ENCODE measurements at regions not wholly inside any gene's neighbourhood (a gene's known extent, or its start where the extent isn't known, plus 50 kb on each side); places are given as distances from the start of the nearest gene placed in this dataset.
"Not testable (repeated sequence)": the region's sequence is repeated elsewhere in the genome, so short reads cannot be mapped to it uniquely, and the experiment has no call there.

DNA sequence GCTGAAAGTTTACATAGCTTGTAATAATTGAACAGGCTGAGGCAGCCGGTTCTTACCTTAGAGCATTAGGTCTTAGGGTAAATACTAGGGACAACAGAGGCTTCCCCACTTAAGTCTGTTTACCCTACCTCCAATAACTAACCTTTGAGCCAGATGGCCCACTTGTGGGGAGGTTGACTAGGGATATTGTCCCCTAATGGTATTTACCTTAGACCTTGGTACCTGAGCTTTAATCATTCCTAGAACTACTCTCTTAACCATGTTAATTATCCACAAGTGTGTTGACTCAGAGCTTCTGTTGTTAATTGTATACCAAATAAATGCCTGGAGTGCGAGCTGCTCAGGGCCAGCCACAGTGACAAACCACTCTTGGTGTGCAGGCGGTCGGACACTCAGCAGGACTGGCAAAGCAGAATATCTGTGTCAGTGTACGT lies 299.2 kb downstream of the TRIML1 start:
- DNase-seq, result not testable (repeated sequence)

DNA sequence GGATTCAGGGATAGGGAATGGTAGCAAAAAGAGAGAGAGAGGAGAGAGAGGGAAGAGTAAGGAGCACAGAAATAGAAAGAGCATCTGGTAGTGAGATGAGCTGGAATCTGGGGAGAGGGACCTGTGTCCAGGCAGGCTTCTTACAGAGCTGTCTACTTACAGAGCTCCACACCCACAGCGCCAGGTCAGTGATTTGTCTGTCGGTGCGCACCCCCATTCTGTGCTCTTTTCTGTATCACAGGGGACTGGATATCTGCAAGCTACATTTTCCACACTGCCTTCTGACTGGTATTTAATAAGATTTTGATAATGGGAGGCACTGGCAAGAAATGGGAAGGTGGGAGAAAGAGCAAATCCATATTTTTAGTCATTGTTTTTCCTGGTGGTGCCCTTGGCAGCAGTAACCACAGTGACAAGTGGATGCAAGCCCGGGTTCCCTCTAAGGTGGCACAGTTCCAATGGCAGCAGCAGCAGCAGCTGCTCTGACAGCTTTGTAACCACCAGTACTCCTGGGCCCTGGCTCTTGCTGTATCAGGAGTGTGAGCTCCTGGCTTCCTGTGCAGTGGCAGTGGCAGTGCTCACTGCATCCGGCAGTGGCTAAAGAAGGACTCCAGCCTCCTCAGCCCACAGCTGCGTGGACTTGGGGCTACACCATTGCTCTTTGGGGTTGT lies 300.5 kb downstream of the TRIML1 start:
- peak; percentile 89 for DNase-seq

DNA sequence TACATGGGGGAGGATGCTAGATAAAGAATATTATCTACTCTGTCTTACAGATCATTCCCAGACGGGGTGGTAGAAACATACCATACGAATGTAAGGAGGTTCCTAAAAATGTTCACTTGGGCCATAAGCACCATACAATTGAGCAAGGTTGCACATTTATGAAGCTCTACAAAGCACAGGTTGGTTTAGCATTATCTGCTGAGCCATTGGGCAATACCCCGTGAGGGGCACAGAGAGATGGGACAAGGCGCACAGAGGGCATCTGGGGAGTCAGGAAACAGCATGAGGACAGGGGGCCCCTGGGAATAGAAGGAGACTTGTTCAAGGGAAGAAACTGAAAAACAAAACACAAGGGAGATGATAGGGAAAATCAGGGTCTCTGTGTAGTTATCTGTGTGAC lies 305.3 kb downstream of the TRIML1 start:
- no peak for DNase-seq

DNA sequence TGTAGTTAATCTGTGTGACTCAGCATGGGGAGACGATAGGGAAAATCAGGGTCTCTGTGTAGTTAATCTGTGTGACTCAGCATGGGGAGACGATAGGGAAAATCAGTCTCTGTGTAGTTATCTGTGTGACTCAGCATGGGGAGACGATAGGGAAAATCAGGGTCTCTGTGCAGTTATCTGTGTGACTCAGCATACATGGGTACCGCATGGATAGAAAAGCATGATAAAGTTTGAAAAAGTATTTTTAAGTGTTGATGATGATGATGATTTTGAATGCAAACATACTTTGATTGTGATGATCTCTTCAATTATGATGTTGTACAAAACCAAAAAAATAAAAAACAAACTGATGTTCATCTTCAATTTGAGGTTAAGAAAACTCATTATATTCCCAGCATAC lies 309.8 kb downstream of the TRIML1 start:
- not testable (repeated sequence) for DNase-seq

DNA sequence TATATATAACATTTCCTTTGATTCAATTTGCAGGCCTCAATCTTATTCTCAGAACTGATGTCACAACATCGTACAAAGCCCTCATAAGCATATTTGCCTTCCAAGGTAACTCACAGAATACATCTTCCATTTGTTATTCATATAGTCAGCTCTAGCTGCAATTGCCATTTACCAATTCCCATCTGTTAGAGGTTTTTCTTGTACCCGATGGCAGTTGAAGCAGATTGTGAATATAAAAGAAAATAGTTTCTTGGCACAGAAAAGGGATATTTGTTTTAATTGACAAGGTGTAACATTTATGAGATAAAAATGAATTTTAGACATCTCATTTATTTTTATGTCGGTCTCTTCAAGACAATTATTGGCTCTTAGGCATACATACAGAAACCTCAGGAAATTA lies 311.3 kb downstream of the TRIML1 start:
- DNase-seq, result peak; percentile 26

DNA sequence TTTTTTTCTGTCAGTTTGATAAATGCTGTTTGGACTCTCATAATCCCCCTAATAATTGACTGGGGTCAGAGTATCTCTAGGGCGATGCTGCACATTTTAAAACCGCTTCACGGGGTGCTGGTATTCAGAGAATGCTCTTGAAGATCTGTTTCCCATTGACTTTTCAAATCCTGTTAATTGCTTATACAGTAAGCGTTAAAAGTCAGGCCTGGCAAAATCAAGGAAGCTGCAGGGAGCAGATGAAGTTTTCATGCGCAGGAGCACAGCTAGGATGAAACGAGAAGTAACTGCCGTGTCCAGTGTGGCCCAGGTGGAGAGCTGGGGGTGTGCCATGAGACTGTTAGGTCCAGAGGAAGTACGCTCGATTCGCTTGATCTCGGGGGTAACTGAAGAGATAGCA lies 312.9 kb downstream of the TRIML1 start:
- no peak for DNase-seq

DNA sequence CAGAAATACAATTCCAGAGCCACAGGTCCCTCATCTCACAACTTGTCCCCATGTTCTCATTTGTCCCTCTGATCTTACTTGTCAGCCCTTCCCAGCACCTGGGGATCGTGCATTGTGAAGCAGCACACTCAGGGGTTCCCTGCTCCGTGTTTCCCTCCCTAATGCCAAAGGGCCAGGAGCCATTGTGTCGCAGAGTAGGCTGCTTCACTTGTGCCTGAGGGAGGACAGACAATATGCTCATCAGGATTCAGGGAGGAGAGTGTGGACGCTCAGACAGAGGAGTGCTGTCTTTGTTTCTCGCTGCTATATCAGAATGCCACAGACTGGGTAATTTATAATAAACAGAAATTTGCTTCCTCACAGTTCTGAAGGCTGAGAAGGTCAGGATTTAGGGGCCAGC lies 315.3 kb downstream of the TRIML1 start:
- no peak for DNase-seq

DNA sequence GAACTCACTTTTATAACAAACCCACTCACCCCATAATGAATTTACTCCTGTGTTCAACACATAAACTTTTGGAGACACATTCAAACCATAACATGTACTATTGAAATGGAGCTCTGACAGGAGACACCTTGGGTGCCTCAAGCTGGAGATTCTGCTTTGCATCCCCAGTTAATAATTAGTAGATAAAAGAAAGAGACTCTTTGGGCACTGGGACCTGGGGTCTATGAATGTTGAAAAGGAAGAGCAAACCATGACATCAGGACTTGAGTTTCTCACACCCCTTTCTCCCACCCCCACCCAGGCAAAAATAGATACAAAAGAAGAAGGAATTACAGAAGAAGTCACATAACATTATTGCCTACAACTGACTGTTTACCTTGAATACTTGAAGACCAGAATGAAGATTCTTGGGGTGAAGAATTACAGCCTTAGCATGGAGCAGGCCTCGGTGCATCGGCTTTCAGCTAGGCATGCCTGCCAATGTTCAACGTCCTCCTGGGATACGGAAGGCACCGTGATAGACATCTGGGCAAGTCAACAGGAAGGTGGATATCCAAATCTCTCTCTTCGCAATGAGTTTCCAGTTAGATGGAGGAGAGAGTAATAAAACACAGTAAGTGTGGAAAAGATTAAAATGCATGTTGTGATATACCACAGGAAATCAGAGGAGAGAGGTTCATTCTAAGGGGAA lies 316.0 kb downstream of the TRIML1 start:
- DNase-seq, result no peak

DNA sequence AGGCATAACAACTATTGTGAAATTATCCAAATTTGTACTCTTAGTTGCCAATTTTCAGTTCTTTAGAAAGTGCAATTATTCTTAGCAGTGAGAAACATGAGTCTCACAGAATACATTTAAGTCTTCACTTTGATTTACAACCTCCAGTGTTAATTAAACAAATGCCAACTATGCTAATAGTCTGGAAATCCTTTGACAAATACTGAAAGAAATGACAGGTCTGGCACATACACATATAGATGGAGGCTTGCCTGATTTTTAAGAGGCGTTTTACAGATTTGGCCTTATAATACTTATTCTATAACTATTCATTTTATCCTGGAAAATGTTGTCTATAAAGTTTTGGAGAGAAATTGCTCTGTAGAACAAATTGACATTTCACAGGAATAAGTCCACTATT lies 320.1 kb downstream of the TRIML1 start:
- DNase-seq, result no peak

DNA sequence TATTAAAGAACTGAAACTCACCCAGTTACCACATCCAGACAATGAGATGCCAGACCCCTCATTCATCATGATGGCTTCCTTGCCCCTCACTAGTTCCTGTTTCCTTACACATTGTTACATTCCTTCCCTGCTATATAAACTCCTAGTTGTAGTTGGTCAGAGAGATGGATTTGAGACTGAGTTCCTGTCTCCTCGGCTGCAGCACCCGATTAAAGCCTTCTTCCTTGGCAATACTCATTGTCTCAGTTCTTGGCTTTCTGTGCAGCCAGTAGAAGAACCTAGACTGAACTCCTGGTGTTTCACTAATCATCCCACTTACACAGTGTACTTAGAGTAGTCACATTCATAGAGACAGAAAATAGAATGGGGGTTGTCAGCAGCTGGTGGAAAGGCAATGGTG lies 324.7 kb downstream of the TRIML1 start:
- DNase-seq, result no peak

DNA sequence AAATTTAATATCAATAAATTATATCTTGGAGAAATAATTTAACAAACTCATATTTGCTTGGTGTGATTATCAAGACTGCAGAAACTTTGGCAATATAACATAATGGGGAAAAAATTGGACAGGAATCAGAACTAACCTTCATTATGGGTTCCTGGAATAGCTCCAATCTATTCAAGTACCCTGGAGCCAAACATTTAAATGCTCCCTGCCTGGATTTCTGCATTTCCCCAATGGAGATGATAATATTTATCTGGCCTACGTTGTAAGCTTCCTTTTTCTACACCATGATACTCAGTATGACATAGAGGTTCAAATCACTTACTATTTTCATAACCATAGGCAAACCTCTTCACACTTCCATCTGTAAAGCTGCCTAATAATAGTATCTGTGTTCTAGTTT lies 326.8 kb downstream of the TRIML1 start:
- no peak for DNase-seq

DNA sequence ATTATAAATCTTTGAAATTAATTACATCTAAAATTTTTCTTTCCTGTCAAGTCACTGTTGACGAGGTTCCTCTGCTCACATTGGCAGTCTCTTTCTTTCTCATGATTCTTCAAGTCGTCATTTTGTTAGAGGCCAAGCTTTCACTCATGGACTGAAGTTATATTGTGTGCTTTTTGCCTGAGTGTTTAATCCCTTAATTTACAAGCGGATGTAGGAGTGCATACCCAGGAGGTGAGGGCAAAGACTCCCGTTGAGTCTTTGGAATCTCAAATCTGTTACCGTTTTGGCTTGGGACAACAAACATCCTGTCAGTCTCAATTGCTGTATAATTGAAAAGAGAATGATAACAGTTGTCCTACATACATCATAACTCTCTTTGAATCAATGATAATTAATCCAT lies 345.0 kb downstream of the TRIML1 start:
- no peak for DNase-seq

DNA sequence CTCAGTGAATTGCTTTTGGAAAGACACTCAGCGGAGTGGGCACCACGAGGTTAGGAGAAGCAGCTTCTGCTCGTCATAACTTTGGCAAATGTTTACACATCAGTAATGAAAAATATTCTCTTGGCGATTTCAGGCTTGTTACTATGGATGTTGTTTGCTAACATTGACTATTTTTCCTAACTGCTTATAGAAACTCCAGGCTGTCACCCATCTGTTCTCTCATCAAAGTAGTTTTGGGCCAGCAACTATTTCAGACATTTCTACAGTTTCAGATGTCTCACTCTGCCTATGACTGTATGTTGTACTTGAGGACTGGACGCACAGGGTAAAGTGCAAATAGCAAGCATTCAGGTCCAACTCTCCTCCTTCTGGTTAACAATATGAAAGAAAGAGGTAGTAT lies 346.7 kb downstream of the TRIML1 start:
- peak; percentile 10 for DNase-seq

DNA sequence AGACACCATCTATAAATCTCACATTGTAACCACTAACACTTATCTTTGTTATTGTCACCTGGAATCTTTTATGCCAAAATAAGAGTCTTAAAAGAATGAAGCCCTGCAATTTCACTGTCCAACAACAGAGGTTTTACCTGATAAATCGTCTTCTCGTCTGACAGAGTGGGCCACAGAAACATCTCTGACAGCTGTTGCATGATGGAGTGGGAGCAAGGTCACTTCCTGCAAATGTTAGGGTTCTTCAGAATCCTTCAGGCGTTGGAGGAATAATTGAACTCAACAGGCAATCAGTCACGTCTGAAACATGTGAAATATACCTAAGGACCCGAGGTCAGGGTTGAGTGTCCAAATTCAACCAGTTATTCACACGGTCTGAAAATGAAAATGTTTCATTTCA lies 353.6 kb downstream of the TRIML1 start:
- DNase-seq, result no peak

DNA sequence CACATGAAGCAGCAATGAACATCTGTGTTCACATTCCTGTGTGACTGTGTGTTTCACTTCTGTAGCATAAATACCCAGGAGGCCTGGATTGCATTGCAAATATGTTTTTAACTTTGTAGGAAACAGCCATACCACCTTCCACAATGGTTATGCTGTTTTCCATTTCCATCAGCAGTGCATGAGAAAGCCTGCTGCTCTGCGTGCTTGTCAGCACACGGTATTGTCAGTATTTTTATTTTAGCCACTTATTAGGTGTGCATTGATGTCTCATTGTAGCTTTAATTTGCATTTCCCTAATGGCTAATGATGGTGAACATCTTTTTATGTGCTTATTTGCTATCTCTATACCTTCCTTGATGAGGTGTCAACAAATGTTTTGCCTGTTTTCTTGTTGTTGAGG lies 355.9 kb downstream of the TRIML1 start:
- no peak for DNase-seq

DNA sequence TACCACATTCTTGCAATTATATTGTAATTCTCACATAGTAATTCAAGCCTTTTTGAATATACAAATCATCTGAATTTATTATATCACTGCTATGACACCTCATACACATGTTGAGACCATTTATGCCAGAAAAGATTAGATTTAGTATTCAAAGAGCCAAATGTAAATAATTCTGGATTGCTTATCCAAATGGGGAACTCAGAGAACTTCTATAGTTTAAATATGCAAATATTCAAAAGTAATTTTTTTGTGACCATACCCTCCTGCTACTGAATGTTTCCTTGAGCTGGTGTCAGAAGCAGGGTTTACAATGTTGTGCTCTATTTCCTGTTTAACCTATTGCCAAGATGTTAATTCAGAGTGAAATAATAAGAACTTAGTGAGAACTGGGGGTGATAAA lies 372.2 kb downstream of the TRIML1 start:
- DNase-seq, result no peak

DNA sequence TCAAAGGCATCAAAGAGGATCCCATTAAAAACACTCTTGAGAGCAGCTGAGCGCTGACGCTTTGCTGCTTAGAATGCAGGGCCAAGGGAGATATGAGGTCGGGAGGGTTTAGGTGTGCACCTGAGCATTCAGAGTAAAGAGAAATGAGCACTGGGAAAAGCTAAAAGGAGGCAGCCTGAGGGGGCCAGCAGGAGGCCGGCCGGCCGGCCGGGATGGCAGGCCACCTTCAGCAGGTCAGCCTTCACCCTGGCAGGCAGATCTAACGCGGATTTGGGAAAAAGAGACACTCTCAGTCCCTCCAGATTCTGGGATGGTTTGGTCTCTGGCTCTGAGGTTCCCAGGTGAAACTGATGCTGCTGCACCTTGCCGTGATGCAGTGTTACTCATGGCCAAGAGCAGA lies 393.5 kb downstream of the TRIML1 start:
- no peak for DNase-seq

DNA sequence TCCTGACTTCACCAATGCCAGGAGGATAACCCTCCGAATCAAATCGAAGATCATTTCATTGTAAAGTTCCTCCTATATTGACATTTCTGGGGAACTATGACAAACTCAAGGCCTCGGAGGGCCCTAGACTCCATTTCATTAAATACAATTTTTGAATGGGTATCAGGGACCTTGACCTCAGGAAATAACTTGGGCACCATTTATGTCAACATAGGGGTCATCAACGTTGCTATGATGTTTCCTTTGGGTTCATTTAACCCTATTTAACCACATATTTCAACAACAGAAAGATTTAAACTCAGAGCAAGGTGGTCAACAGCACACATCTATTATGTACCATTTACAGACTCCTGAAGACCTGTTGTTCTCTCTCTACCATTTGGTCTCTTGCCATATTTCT lies 395.1 kb downstream of the TRIML1 start:
- no peak for DNase-seq

DNA sequence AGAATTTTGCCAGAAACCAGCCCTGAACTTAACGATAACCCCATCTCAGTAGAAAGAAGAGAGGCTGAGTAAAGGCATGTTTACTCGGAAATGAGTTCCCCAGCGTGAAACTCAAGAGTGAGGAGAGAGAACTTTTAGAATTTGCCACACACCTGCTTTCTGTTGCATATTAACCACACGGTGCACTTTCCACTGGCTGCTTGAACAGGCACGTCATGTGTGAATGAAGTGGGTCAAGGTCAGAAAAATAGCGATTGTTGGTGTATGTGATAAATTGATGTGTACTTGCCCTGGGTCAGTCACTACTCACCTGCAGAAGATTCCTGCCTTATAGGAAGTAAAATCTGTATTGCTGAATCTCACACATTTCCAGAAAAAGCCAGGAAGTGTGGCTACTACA lies 395.7 kb downstream of the TRIML1 start:
- DNase-seq, result no peak

DNA sequence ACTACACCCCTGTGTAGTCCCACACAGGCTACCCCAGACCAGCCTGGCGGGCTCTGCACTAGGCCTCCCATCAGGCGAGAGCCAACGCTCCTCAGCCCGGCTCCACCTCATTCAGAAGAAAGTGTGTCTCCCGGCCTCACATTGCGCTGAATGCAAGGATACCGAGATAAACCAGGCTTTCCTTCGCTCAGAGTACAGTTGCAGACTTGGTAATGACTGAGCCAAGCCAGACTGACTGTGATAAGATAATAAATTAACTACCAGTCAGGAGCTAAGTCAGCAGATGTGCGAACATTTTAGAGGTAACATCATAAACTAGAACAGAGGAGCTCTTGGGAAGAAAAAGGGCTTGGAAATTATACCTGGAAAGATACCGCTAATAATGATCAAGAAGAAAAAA lies 397.6 kb downstream of the TRIML1 start:
- DNase-seq, result no peak

DNA sequence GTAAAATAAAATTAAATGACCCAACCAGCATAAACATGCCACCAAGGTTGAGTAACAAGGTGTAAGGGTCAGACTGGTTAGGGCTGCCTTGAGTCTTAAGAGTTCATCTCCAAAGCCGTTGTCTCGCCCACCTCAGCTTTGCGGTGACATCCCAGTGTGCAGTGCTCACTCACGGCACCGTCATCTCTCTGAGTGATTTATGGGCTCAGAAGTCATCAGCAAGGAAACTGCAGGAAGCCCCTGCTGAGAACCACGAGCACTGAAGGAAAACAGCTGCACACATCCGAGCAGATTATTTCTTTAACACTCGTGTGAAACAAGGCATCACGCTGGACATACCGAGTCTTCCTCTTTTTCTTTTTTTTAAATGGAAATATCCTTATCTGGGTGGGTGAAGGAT lies 411.1 kb downstream of the TRIML1 start:
- DNase-seq, result no peak

DNA sequence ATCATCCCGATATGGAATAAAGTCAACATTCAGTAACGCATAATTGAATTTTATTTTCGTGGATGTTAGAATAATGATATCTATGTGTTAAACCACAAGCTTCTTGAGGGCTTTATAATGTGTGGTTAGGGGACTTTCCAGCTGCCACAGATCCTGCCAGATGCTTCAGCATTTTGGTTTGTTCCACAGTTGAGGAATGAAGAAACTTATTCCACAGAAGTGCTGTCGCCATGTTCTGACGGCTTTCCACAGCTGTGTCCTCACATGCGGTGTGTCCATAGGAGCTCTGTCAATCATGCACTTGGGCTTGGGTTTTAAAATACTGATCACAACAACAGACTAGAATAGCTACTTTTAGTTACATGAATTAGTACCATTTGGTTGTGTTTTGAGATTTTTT lies 411.9 kb downstream of the TRIML1 start:
- no peak for DNase-seq

DNA sequence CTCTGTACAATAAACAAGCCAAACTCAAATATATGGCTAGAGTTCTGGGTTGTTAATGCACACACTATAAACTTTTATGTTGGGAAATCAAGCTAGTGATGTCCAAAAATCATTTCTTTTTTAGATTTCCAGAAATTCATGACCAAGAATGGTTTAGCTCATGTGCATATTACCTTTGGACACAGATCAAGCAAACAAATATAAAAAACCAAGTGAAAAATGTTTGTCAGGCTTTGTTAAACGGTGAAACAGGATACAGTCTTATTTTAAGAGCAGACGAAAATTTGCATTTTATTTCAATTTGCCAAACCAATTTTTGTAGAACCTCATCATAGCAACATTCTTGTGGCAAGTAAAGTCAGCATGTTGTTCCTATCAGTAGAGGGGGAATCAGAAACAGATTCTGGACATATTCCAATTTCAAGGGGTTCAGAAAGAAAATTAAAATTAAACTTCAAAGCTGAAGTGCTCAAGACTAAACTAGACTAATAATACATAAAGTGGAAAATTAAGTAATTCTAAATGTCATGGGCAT lies 413.6 kb downstream of the TRIML1 start:
- no peak for DNase-seq

DNA sequence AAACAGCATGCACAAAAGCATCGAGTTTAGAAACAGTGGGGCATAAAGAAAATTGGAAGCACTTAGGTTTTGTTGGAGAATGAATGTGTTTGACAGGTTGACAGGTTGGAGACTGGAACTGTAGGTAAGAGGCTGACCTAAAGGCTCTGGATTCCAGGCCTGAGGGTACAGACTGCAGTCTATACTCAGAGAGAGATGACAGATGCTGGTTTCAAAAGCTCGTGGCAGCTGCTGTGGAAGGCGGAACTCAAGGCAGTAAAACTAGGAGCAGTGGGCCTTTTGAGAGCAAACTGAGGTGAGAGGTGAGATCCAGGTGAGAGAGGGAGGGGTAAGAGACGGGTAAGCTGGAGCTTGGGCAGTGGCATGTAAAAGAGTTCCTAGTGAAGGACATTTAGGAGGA lies 415.2 kb downstream of the TRIML1 start:
- DNase-seq, result no peak

DNA sequence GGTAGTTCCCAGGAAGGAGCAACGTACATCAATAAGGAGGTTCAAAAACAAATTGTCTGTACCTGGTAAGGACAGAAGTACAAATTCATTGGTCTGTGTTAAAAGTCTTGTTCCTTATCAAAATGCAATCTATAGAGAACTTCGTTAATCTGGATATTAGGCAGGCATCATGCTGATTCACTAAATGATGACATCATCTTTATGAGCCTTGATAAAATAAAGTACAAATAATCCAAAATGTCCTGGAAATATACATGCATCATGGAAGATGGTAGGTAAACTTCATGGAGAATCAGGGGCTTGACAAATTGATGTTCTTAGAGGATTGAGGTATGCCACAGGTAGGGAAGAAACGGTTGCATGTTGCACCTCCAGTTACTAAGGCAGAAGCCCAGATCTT lies 433.9 kb downstream of the TRIML1 start:
- no peak for DNase-seq

Measured in NCI-H1694 treated with DMSO at 0.1 percent for 48 hours (cell line).